Suprapubic skin (tissue), 3 donors: ENCODE measurements at regions not wholly inside any gene's neighbourhood (a gene's known extent, or its start where the extent isn't known, plus 50 kb on each side); places are given as distances from the start of the nearest gene placed in this dataset.

ENCODE experiments used
- POLR2A ChIP-seq, 2 donors: fragments of 450-650 bp; IDR thresholded peaks; one replicate each; pipeline ENCODE4 v1.6.1; 2017; ENCODE audit warnings: antibody characterized with exemption in 2 of 2, mild to moderate bottlenecking in 2 of 2, moderate library complexity in 2 of 2
- TF ChIP-seq, protein P1 (sequence below), 2 donors: fragments of 200-600 bp in 1 of 2; fragments of 450-650 bp in 1 of 2; sonication (generic) in 1 of 2; IDR thresholded peaks; one replicate each; pipeline ENCODE4 v1.5.1; 2016 to 2019; ENCODE audit warnings: antibody characterized with exemption in 2 of 2, mild to moderate bottlenecking in 1 of 2, moderate library complexity in 1 of 2

DNA sequence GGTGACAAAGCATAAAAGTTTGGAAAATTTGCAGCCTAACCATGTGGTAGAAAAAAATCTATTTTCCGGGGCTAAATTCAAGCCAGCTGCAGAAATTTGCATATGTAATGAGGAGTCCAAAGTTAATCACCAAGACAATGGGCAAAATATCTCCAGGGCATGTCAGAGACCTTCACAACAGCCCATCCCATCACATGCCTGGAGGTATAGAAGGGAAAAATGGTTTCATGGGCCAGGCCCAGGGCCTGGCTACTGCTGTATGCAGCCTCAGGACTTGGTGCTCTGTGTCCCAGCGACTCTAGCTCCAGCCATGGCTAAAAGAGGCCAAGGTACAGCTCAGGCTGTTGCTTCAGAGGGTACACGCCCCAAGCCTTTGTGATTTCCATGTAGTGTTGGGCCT is 655.8 kb upstream of the MGAT4C start:
- no peak for TF ChIP-seq POLR2A (IDR thresholded peaks at IDR 0.05)
- TF ChIP-seq, protein P1, sequence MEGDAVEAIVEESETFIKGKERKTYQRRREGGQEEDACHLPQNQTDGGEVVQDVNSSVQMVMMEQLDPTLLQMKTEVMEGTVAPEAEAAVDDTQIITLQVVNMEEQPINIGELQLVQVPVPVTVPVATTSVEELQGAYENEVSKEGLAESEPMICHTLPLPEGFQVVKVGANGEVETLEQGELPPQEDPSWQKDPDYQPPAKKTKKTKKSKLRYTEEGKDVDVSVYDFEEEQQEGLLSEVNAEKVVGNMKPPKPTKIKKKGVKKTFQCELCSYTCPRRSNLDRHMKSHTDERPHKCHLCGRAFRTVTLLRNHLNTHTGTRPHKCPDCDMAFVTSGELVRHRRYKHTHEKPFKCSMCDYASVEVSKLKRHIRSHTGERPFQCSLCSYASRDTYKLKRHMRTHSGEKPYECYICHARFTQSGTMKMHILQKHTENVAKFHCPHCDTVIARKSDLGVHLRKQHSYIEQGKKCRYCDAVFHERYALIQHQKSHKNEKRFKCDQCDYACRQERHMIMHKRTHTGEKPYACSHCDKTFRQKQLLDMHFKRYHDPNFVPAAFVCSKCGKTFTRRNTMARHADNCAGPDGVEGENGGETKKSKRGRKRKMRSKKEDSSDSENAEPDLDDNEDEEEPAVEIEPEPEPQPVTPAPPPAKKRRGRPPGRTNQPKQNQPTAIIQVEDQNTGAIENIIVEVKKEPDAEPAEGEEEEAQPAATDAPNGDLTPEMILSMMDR (IDR thresholded peaks at IDR 0.05), result no peak
